Peyer's patch (tissue), 4 donors: ENCODE measurements at regions not wholly inside any gene's neighbourhood (a gene's known extent, or its start where the extent isn't known, plus 50 kb on each side); places are given as distances from the start of the nearest gene placed in this dataset.

Experiments
- DNase-seq, 3 donors: peaks; one replicate each; pipeline ENCODE4 v3.0.0-alpha.2; 2017 to 2019
- H3K27ac ChIP-seq, 4 donors: fragments of 200-600 bp; sonication (generic); one replicate each; pipeline ENCODE4 v1.5.1; 2016 to 2019
- H3K27me3 ChIP-seq, 2 donors: fragments of 200-600 bp; sonication (generic); one replicate each; pipeline ENCODE4 v1.5.1; 2019
- H3K36me3 ChIP-seq, 3 donors: fragments of 200-600 bp; sonication (generic); one replicate each; pipeline ENCODE4 v1.5.1; 2016 to 2019
- H3K4me1 ChIP-seq, 4 donors: fragments of 200-600 bp; sonication (generic); one replicate each; pipeline ENCODE4 v1.5.1; 2016 to 2019
- H3K4me3 ChIP-seq, 4 donors: fragments of 200-600 bp; sonication (generic); 1 replicate in 3 of 4; 2 replicates in 1 of 4; pipeline ENCODE4 v1.5.1; 2016 to 2019; ENCODE audit warnings: mild to moderate bottlenecking in 1 of 4
- H3K9me3 ChIP-seq, 4 donors: fragments of 200-600 bp; sonication (generic); one replicate each; pipeline ENCODE4 v1.5.1; 2016 to 2019; ENCODE audit warnings: mild to moderate bottlenecking in 1 of 4
- POLR2A ChIP-seq, 2 donors: fragments of 450-650 bp; IDR thresholded peaks; one replicate each; pipeline ENCODE4 v1.5.1; 2017; ENCODE audit warnings: antibody characterized with exemption in 2 of 2, mild to moderate bottlenecking in 2 of 2, moderate library complexity in 2 of 2
- TF ChIP-seq, protein P1 (sequence below), 6 experiments: fragments of 450-650 bp in 4 of 6; fragments of 200-600 bp in 2 of 6; sonication (generic) in 1 of 6; IDR thresholded peaks; one replicate each; pipeline ENCODE4 v1.5.1; 2017 to 2019; ENCODE audit warnings: antibody characterized with exemption in 6 of 6, mild to moderate bottlenecking in 3 of 6, moderate library complexity in 1 of 6

DNA sequence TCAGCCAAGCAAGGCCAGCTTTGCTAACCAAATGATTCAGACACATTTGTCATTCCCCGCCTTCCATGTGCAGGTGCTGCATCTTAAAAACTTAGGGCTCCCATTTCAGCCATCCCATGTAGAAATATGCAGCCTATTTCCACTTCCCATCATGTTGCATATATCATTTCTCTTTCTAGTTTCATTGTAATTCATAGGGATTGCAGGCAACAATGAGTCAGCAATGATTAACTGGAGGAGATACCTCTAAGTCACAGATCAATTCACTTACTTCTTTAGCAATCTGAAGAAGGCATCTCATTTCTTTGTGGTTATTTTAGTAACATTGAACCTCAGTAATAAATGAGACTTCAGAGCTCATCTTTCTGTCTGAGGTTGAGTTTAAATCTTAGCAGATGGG lies 276.1 kb upstream of the PKDCC start:
- no peaks in the 10 kb centered on the region for H3K27me3 ChIP-seq
- H3K36me3 ChIP-seq, result no peaks in the 10 kb centered on the region
- no peak for DNase-seq
- H3K4me3 ChIP-seq, result no peak overlapping the region
- no peak for TF ChIP-seq POLR2A (IDR thresholded peaks at IDR 0.05)
- TF ChIP-seq, protein P1, sequence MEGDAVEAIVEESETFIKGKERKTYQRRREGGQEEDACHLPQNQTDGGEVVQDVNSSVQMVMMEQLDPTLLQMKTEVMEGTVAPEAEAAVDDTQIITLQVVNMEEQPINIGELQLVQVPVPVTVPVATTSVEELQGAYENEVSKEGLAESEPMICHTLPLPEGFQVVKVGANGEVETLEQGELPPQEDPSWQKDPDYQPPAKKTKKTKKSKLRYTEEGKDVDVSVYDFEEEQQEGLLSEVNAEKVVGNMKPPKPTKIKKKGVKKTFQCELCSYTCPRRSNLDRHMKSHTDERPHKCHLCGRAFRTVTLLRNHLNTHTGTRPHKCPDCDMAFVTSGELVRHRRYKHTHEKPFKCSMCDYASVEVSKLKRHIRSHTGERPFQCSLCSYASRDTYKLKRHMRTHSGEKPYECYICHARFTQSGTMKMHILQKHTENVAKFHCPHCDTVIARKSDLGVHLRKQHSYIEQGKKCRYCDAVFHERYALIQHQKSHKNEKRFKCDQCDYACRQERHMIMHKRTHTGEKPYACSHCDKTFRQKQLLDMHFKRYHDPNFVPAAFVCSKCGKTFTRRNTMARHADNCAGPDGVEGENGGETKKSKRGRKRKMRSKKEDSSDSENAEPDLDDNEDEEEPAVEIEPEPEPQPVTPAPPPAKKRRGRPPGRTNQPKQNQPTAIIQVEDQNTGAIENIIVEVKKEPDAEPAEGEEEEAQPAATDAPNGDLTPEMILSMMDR (IDR thresholded peaks at IDR 0.05), result no peak
- no peaks in the 10 kb centered on the region for H3K9me3 ChIP-seq
- no peaks in the 10 kb centered on the region for H3K4me1 ChIP-seq
- no peak overlapping the region for H3K27ac ChIP-seq

DNA sequence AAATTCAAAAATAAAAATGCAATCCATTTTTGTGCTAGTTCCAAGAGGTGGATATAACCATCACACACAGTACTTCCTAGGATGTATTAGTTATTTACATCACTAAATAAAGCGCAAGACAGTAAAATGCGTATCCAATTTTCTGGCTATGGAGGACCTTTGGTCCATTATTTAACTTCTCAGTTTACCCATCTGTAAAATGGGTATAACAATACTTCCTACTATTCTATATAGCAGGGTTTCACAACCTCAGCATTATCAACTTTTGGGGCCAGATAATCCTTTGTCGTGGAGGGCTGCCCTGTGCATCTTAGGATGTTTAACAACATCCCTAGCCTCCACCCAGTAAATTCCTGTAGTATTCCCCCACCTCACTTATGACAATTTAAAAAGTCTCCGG lies 275.1 kb upstream of the PKDCC start:
- H3K9me3 ChIP-seq, result no peaks in the 10 kb centered on the region
- H3K4me1 ChIP-seq, result no peaks in the 10 kb centered on the region

DNA sequence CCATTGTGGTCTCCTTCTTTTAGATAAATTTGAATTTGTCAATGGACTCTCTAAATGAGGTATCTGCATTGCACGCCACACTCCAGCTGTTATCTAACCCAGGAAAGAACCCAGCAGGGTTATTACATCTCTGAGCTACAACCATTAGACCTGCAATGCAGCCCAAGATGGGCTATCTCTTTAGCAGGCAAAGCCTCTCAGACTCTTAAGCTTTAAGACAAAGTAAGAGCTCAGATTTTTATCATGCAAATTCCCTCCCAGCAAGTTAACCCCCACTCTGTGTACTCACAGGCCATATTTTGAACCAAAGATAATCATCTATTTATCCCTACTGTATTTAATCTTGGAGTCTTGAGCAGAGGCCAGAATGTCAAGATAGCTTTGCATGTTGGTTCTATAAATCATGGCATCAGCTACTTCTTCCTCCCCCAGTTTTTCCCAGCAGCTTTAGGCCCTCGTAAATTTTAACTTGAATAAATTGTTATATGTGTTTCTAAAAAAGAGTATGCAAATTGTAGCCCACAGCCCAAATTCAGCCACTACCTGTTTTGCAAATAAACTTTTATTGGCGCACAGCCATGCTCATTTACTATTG lies 273.7 kb upstream of the PKDCC start:
- Histone ChIP-seq H3K36me3 (no peaks in the 10 kb centered on the region), H3K9me3 (no peaks in the 10 kb centered on the region), H3K4me3 (no peak overlapping the region), H3K27ac (no peak overlapping the region), H3K4me1 (no peaks in the 10 kb centered on the region), H3K27me3 (no peaks in the 10 kb centered on the region)
- no peak for DNase-seq
- TF ChIP-seq POLR2A (IDR thresholded peaks at IDR 0.05), result no peak
- TF ChIP-seq, protein P1 (IDR thresholded peaks at IDR 0.05), result no peak

More for the DNA sequence above, 275.1 kb upstream of the PKDCC start:
- no peak overlapping the region for H3K27ac ChIP-seq
- no peak overlapping the region for H3K4me3 ChIP-seq
- no peak for DNase-seq
- H3K27me3 ChIP-seq, result no peaks in the 10 kb centered on the region
- no peak for TF ChIP-seq POLR2A (IDR thresholded peaks at IDR 0.05)
- TF ChIP-seq, protein P1 (IDR thresholded peaks at IDR 0.05), result no peak
- H3K36me3 ChIP-seq, result no peaks in the 10 kb centered on the region

DNA sequence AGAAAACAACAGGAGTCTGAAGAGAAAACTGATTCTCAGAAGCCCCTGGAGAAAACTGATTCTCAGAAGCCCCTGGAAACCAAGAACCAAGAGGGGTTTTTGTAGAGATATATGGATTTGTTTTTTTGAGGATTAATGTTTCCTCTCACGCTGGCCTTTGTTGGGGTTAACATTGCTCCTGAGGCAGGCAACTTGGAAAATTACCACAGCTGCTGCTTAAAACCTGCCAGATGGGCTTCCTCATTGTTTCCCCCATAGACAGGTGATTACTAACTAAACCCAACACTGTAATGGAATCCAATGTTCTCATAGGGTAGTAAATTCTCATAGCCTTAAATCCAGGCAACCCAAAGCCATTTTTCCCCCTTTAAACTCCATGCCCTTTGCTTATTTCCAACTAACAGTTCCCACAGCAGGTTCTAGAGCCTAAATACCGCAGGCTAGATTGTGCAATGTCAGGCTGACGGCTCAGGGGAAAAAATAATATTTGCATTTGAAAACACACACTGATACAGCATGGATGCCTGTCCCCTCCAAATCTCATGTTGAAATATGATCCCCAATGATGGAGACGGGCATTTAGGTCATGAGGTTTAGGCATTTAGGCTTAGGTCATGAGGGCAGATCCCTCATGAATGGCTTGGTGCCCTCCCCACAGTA lies 272.3 kb upstream of the PKDCC start:
- no peaks in the 10 kb centered on the region for H3K4me1 ChIP-seq
- TF ChIP-seq POLR2A (IDR thresholded peaks at IDR 0.05), result no peak
- TF ChIP-seq, protein P1 (IDR thresholded peaks at IDR 0.05), result no peak

DNA sequence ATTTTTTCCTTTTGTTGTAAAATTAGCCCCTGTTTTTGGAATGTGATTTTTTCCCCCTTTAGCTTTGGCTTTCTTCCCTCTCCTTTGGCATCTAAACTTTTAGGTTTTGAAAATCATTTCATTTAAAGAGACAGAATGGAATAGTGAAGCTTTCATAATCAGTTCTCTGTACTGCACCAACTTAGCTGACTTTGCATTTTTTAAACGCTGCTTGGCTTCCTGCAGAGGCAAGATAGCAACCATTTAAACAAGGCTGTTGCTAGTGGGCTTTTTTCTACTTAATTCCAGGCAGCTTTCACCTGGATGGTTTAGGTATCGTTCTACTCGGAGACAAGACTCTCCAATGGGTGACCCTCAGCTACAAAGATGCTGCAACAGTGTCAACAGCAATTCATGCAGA lies 267.9 kb upstream of the PKDCC start:
- Histone ChIP-seq H3K4me1 (no peaks in the 10 kb centered on the region), H3K36me3 (no peaks in the 10 kb centered on the region), H3K27ac (no peak overlapping the region), H3K27me3 (no peaks in the 10 kb centered on the region), H3K9me3 (no peaks in the 10 kb centered on the region), H3K4me3 (no peak overlapping the region)
- no peak for DNase-seq
- TF ChIP-seq POLR2A (IDR thresholded peaks at IDR 0.05), result no peak
- TF ChIP-seq, protein P1 (IDR thresholded peaks at IDR 0.05), result no peak

More for the DNA sequence above, 272.3 kb upstream of the PKDCC start:
- Histone ChIP-seq H3K4me3 (no peak overlapping the region), H3K9me3 (no peaks in the 10 kb centered on the region), H3K36me3 (no peaks in the 10 kb centered on the region), H3K27ac (no peak overlapping the region), H3K27me3 (no peaks in the 10 kb centered on the region)
- no peak for DNase-seq
